ENCODE measurements at regions not wholly inside any gene's neighbourhood (a gene's known extent, or its start where the extent isn't known, plus 50 kb on each side); places are given as distances from the start of the nearest gene placed in this dataset.

- Histone ChIP-seq H3K4me1 (no peaks in the 10 kb centered on the region), H3K27ac (replicated peaks in 1 of 4) (no peak overlapping the region), H3K27me3 (no peaks in the 10 kb centered on the region), H3K36me3 (no peaks in the 10 kb centered on the region), H3K9me3 (no peaks in the 10 kb centered on the region), H3K4me3 (no peak overlapping the region)
- DNase-seq (ENCODE audit: extremely low spot score) = no peak
- TF ChIP-seq EP300 (IDR thresholded peaks at IDR 0.05) (no peak), POLR2AphosphoS5 (IDR thresholded peaks at IDR 0.05) (no peak), POLR2A (IDR thresholded peaks at IDR 0.05; ENCODE audit: low read depth) (no peak)
- TF ChIP-seq, protein P1, sequence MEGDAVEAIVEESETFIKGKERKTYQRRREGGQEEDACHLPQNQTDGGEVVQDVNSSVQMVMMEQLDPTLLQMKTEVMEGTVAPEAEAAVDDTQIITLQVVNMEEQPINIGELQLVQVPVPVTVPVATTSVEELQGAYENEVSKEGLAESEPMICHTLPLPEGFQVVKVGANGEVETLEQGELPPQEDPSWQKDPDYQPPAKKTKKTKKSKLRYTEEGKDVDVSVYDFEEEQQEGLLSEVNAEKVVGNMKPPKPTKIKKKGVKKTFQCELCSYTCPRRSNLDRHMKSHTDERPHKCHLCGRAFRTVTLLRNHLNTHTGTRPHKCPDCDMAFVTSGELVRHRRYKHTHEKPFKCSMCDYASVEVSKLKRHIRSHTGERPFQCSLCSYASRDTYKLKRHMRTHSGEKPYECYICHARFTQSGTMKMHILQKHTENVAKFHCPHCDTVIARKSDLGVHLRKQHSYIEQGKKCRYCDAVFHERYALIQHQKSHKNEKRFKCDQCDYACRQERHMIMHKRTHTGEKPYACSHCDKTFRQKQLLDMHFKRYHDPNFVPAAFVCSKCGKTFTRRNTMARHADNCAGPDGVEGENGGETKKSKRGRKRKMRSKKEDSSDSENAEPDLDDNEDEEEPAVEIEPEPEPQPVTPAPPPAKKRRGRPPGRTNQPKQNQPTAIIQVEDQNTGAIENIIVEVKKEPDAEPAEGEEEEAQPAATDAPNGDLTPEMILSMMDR (IDR thresholded peaks at IDR 0.05) = no peak
- intact Hi-C loops (cut with DNase I) = no loop called here
- 84% methylated on average over 2 of the region's 5 CpGs for WGBS
These were observed 413.6 kb upstream of the GRM7 start for GRCh38 chr3:6447166-6447801.

- Histone ChIP-seq H3K27me3 (no peaks in the 10 kb centered on the region), H3K9me3 (no peaks in the 10 kb centered on the region), H3K4me1 (no peaks in the 10 kb centered on the region), H3K36me3 (no peaks in the 10 kb centered on the region), H3K27ac (replicated peaks in 1 of 4) (no peak overlapping the region), H3K4me3 (no peak overlapping the region)
- DNase-seq (ENCODE audit: extremely low spot score) = no peak
- intact Hi-C loops (cut with DNase I) = no loop called here
- TF ChIP-seq, protein P1 (IDR thresholded peaks at IDR 0.05) = no peak
- TF ChIP-seq POLR2A (IDR thresholded peaks at IDR 0.05; ENCODE audit: low read depth) (no peak), EP300 (IDR thresholded peaks at IDR 0.05) (no peak), POLR2AphosphoS5 (IDR thresholded peaks at IDR 0.05) (no peak)
- WGBS = 89% methylated on average over 4 of the region's 4 CpGs
These were observed 412.9 kb upstream of the GRM7 start for GRCh38 chr3:6448011-6448410.

GRCh38 chr3:6449099-6449498, 411.8 kb upstream of the GRM7 start:
- Histone ChIP-seq H3K9me3 (no peaks in the 10 kb centered on the region), H3K4me3 (no peak overlapping the region), H3K4me1 (no peaks in the 10 kb centered on the region), H3K27ac (replicated peaks in 1 of 4) (no peak overlapping the region), H3K27me3 (no peaks in the 10 kb centered on the region), H3K36me3 (no peaks in the 10 kb centered on the region)
- intact Hi-C loops (cut with DNase I) = no loop called here
- 71% methylated on average over 3 of the region's 3 CpGs for WGBS
- TF ChIP-seq POLR2AphosphoS5 (IDR thresholded peaks at IDR 0.05) (no peak), EP300 (IDR thresholded peaks at IDR 0.05) (no peak), POLR2A (IDR thresholded peaks at IDR 0.05; ENCODE audit: low read depth) (no peak)
- TF ChIP-seq, protein P1 (IDR thresholded peaks at IDR 0.05) = no peak
- no peak for DNase-seq (ENCODE audit: extremely low spot score)

DNA sequence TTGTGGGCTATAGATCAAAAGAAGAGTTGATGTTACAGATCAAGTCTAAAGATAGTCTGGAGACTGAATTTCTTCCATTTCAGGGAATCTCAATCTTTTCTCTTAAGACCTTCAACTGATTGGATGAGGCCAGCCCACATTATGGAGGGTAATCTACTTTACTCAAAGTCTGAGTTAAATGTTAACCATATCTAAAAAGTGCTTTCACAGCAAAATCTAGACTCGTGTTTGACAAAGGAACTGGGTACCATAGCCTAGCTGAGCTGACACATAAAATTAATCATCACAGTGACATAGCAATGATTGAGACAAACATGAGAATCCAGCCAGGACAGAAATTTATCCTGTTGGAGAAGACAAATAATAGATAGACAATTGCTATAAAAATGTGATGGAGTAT, 407.9 kb upstream of the GRM7 start:
- intact Hi-C loops (cut with DNase I) = no loop called here

More for the DNA sequence above, 407.9 kb upstream of the GRM7 start:
- Histone ChIP-seq H3K27ac (replicated peaks in 1 of 4) (no peak overlapping the region), H3K27me3 (no peaks in the 10 kb centered on the region), H3K36me3 (no peaks in the 10 kb centered on the region), H3K4me3 (no peak overlapping the region), H3K4me1 (no peaks in the 10 kb centered on the region), H3K9me3 (no peaks in the 10 kb centered on the region)
- no peak for DNase-seq (ENCODE audit: extremely low spot score)
- WGBS = 82% methylated on average over 1 of the region's 1 CpG
- TF ChIP-seq EP300 (IDR thresholded peaks at IDR 0.05) (no peak), POLR2AphosphoS5 (IDR thresholded peaks at IDR 0.05) (no peak), POLR2A (IDR thresholded peaks at IDR 0.05; ENCODE audit: low read depth) (no peak)
- TF ChIP-seq, protein P1 (IDR thresholded peaks at IDR 0.05) = no peak
